ENCODE measurements at regions not wholly inside any gene's neighbourhood (a gene's known extent, or its start where the extent isn't known, plus 50 kb on each side); places are given as distances from the start of the nearest gene placed in this dataset.

GRCh38 chr14:73778736-73779135 lies 64.6 kb upstream of the PNMA1 start:
- TF ChIP-seq YY1 (IDR thresholded peaks at IDR 0.05) (no peak), ZBTB33 (IDR thresholded peaks at IDR 0.05) (no peak)

All from liver (tissue), 1 donor.